GM23248 (cell line): ENCODE measurements at regions not wholly inside any gene's neighbourhood (a gene's known extent, or its start where the extent isn't known, plus 50 kb on each side); places are given as distances from the start of the nearest gene placed in this dataset.
"Not testable (repeated sequence)": the region's sequence is repeated elsewhere in the genome, so short reads cannot be mapped to it uniquely, and the experiment has no call there.

ENCODE experiments used
- DNase-seq: peaks from one replicate; pipeline ENCODE4 v3.0.0-alpha.2; 2015
- H2AFZ ChIP-seq: fragments of 200-600 bp; sonication (generic); 2 replicates; pipeline ENCODE4 v1.6.1; 2016; ENCODE audit warnings: antibody characterized with exemption
- H3F3A ChIP-seq: fragments of 200-600 bp; sonication (generic); 2 replicates; pipeline ENCODE4 v1.6.1; 2016; ENCODE audit warnings: mild to moderate bottlenecking, antibody characterized with exemption, mixed run types; ENCODE audit not compliant: insufficient read depth
- H3K27ac ChIP-seq: fragments of 200-600 bp; sonication (generic); 2 replicates; pipeline ENCODE4 v1.5.1; 2016; ENCODE audit warnings: mild to moderate bottlenecking
- H3K27me3 ChIP-seq: fragments of 200-600 bp; sonication (generic); replicated peaks from 2 replicates; pipeline ENCODE4 v1.6.1; 2016; ENCODE audit warnings: mild to moderate bottlenecking; ENCODE audit not compliant: insufficient read depth
- H3K36me3 ChIP-seq: fragments of 200-600 bp; sonication (generic); 2 replicates; pipeline ENCODE4 v1.6.1; 2016; ENCODE audit warnings: low read depth, mild to moderate bottlenecking
- H3K4me1 ChIP-seq: fragments of 200-600 bp; sonication (generic); 2 replicates; pipeline ENCODE4 v1.6.1; 2016; ENCODE audit warnings: mild to moderate bottlenecking; ENCODE audit not compliant: insufficient read depth
- H3K4me2 ChIP-seq: fragments of 200-600 bp; sonication (generic); one replicate; pipeline ENCODE4 v1.6.1; 2016; ENCODE audit warnings: mild to moderate bottlenecking; ENCODE audit not compliant: unreplicated experiment
- H3K4me3 ChIP-seq: fragments of 200-600 bp; sonication (generic); 2 replicates; pipeline ENCODE4 v1.5.1; 2016; ENCODE audit warnings: mild to moderate bottlenecking
- H3K79me2 ChIP-seq: fragments of 200-600 bp; sonication (generic); 2 replicates; pipeline ENCODE4 v1.6.1; 2016; ENCODE audit warnings: mild to moderate bottlenecking; ENCODE audit not compliant: insufficient read depth
- H3K9ac ChIP-seq: fragments of 200-600 bp; sonication (generic); 2 replicates; pipeline ENCODE4 v1.6.1; 2016; ENCODE audit warnings: mild to moderate bottlenecking
- H3K9me2 ChIP-seq: fragments of 200-600 bp; sonication (generic); 2 replicates; pipeline ENCODE4 v1.6.1; 2016; ENCODE audit warnings: mixed run types, mild to moderate bottlenecking, moderate library complexity; ENCODE audit not compliant: insufficient read depth
- H3K9me3 ChIP-seq: fragments of 200-600 bp; sonication (generic); one replicate; pipeline ENCODE4 v1.6.1; 2017; ENCODE audit warnings: low read depth
- H4K20me1 ChIP-seq: fragments of 200-600 bp; sonication (generic); 2 replicates; pipeline ENCODE4 v1.6.0; 2016; ENCODE audit not compliant: insufficient read depth
- EZH2 ChIP-seq: fragments of 200-600 bp; sonication (generic); IDR thresholded peaks from 2 replicates; pipeline ENCODE4 v1.6.1; 2018; ENCODE audit warnings: antibody characterized with exemption, mild to moderate bottlenecking; ENCODE audit not compliant: insufficient read depth, poor library complexity, severe bottlenecking
- EZH2phosphoT487 ChIP-seq: fragments of 200-600 bp; sonication (generic); IDR thresholded peaks from 2 replicates; pipeline ENCODE4 v1.6.1; 2018; ENCODE audit warnings: antibody characterized with exemption, moderate library complexity, mild to moderate bottlenecking, low read depth; ENCODE audit not compliant: insufficient read depth
- WGBS, 2 experiments: methylation state at CpG; one replicate each; pipeline ENCODE4 v1.1.6; 2015 to 2017; ENCODE audit warnings: low lambda C conversion rate in 2 of 2, low coverage in 1 of 2; ENCODE audit errors: missing lambda C conversion rate in 2 of 2; 5-methylcytosine and 5-hydroxymethylcytosine counted together
- in situ Hi-C: fragments of 300-500 bp; cut with MboI; formaldehyde crosslinking; loops from 2 replicates; pipeline ENCODE4 v1.15.0; 2020

GRCh38 chr7:52352013-52352981 is 683.1 kb upstream of the POM121L12 start:
- Histone ChIP-seq H3K9me2 (no peaks in the 10 kb centered on the region), H3K9ac (no peak overlapping the region), H3K4me1 (no peaks in the 10 kb centered on the region), H3F3A (no peaks in the 10 kb centered on the region), H4K20me1 (no peaks in the 10 kb centered on the region), H3K4me3 (no peak overlapping the region), H3K27ac (no peak overlapping the region), H2AFZ (no peak overlapping the region), H3K36me3 (no peaks in the 10 kb centered on the region), H3K79me2 (no peaks in the 10 kb centered on the region), H3K4me2 (no peak overlapping the region), H3K27me3 (no peaks in the 10 kb centered on the region), H3K9me3 (no peaks in the 10 kb centered on the region)
- TF ChIP-seq EZH2phosphoT487 (no peak), EZH2 (no peak)
- 8 to 15% methylated on average over 4 of the region's 4 CpGs for WGBS, 2 experiments
- in situ Hi-C loops, result no loop called here
- DNase-seq, result no peak

GRCh38 chr7:52344015-52344414 is 691.4 kb upstream of the POM121L12 start:
- WGBS, 2 experiments, result 19 to 25% methylated on average over 2 of the region's 2 CpGs
- Histone ChIP-seq H3K79me2 (no peaks in the 10 kb centered on the region), H3K4me3 (no peak overlapping the region), H3K27ac (no peak overlapping the region), H3F3A (no peaks in the 10 kb centered on the region), H3K27me3 (no peaks in the 10 kb centered on the region), H3K4me2 (no peak overlapping the region), H4K20me1 (no peaks in the 10 kb centered on the region), H3K9me3 (no peaks in the 10 kb centered on the region), H3K4me1 (no peaks in the 10 kb centered on the region), H3K36me3 (no peaks in the 10 kb centered on the region), H3K9me2 (no peaks in the 10 kb centered on the region), H2AFZ (no peak overlapping the region), H3K9ac (no peak overlapping the region)
- TF ChIP-seq EZH2 (no peak), EZH2phosphoT487 (no peak)
- DNase-seq, result no peak
- in situ Hi-C loops, result no loop called here

- H3K4me2 ChIP-seq, result no peak overlapping the region
- no peaks in the 10 kb centered on the region for H3K79me2 ChIP-seq
- H4K20me1 ChIP-seq, result no peaks in the 10 kb centered on the region
- no peak overlapping the region for H2AFZ ChIP-seq
- no peaks in the 10 kb centered on the region for H3F3A ChIP-seq
- no peaks in the 10 kb centered on the region for H3K27me3 ChIP-seq
- in situ Hi-C loops, result no loop called here
- no peaks in the 10 kb centered on the region for H3K9me3 ChIP-seq
- H3K4me1 ChIP-seq, result no peaks in the 10 kb centered on the region
- no peak for TF ChIP-seq EZH2phosphoT487
- no peak for TF ChIP-seq EZH2
- H3K36me3 ChIP-seq, result no peaks in the 10 kb centered on the region
- WGBS, 2 experiments, result 12 to 14% methylated on average over 6 of the region's 6 CpGs
- no peak overlapping the region for H3K4me3 ChIP-seq
- H3K9ac ChIP-seq, result no peak overlapping the region
- H3K9me2 ChIP-seq, result no peaks in the 10 kb centered on the region
- DNase-seq, result no peak
- no peak overlapping the region for H3K27ac ChIP-seq
Observed at GRCh38 chr7:52340067-52340466, 695.4 kb upstream of the POM121L12 start.

- WGBS, 2 experiments, result 22 to 23% methylated on average over 7 of the region's 7 CpGs
- H3K9me2 ChIP-seq, H3K4me3 ChIP-seq, H3K9me3 ChIP-seq, H3F3A ChIP-seq, H3K27ac ChIP-seq, H3K79me2 ChIP-seq, H3K4me2 ChIP-seq, DNase-seq, H3K9ac ChIP-seq, H3K4me1 ChIP-seq, H3K36me3 ChIP-seq, H4K20me1 ChIP-seq, in situ Hi-C loops, H2AFZ ChIP-seq, H3K27me3 ChIP-seq: not testable (repeated sequence)
Observed at GRCh38 chr7:52328328-52328727, 707.1 kb upstream of the POM121L12 start.

GRCh38 chr7:52325237-52325636 is 710.2 kb upstream of the POM121L12 start:
- Histone ChIP-seq H4K20me1 (no peaks in the 10 kb centered on the region), H3K9me3 (no peaks in the 10 kb centered on the region), H3K4me2 (no peak overlapping the region), H3K36me3 (no peaks in the 10 kb centered on the region), H3K9me2 (no peaks in the 10 kb centered on the region), H3F3A (no peaks in the 10 kb centered on the region), H3K4me1 (no peaks in the 10 kb centered on the region), H3K27ac (no peak overlapping the region), H2AFZ (no peak overlapping the region), H3K9ac (no peak overlapping the region), H3K4me3 (no peak overlapping the region), H3K27me3 (no peaks in the 10 kb centered on the region), H3K79me2 (no peaks in the 10 kb centered on the region)
- WGBS, 2 experiments, result 0% methylated on average over 1 of the region's 1 CpG
- in situ Hi-C loops, result no loop called here
- TF ChIP-seq EZH2phosphoT487 (no peak), EZH2 (no peak)
- DNase-seq, result no peak
